HG03095 (cell line): ENCODE measurements at regions not wholly inside any gene's neighbourhood (a gene's known extent, or its start where the extent isn't known, plus 50 kb on each side); places are given as distances from the start of the nearest gene placed in this dataset.
A peak's percentile ranks its signal among the peaks of the same experiment; 100 is the strongest.

ENCODE experiments used
- ATAC-seq: cut with Tn5 transposase; IDR thresholded peaks from one replicate; pipeline ENCODE4 v1.9.1; 2021; ENCODE audit warnings: moderate library complexity; ENCODE audit not compliant: unreplicated experiment

DNA sequence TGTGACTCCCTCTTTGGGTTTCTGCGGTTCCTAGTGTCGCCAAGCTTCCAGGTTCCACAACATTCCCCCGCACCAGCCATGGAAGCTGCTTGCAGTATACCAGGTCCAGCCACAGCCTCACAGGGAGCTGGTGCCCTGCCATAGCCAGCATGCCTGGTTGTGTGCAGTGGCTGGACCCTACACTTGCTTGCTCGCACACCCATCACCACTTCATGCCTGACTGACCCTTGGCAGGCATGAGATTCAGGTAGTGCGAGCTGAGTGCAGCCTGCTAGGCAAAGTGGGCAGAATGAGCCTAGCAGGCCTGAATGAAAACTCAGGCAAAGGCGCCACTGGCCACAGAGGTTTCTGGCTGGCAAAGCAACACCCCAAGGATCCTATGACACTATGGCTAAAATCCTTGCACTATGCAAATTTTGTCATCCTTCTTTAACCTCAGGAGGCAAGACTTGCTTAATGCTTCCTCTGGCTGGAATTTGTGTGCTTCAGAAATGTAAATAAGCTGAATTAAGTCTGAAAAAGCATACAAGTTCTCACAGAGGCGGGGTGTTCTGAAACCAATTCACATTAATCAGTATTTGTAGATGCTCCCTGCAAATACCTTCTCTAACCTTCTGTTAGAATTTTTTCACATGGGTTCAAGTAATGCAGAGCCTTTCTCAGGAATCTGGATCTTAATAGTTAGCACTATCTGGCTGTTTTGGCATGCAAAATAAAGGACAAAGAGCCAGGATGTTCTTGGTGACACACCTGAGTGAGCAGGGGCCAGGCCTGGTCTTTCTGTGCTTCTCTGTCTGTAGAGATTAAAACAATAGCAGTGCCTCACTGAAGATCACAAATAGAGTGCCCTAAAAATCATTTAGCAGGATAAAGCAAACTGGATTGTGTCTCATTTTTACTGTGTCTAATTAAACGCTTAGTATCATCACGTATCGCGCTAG, 256.9 kb downstream of the GPATCH2 start:
- ATAC-seq, result no peak

DNA sequence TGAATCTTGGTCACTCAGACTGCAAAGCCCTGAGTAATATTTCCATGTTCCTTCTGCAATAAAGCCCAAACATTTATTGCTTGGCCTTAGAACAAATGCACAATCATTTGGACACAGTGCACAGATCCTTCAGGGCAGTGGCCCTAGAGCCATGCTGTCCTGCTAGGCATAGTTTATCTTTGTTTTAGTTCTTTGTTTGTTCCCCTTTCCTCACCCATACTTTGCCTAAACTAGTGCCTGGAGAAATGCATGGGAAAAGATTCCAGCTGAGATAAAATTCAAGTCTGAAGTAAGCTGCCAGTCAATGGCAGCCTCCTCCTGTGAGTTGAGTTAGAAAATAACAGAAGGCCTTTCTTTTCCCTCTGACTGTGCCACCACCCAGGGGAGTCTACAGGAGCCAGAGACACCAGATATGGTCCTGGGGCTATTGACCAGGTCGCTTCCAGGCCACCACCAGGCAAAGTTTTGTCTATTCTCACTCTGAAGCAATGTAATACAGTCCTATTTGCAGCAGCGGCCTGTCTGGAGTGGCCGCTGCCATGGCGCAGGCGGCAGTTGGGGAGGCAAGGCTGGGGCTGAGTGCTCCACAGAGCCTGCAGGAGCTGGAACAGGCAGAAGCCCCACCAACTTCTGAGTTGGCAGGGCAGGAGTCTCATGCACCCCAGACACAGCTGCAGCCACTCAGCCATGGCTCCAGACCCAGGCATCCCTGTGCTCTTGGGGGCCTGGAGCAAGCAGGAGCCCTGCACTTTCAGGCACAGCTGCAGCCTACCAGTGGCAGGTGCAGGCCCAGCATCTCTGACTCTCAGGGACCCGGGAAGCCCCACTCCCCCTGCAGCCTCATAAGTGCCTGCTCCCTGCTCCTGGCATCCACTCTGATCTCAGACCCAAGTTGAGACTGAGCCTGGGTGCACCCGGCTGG, 258.6 kb downstream of the GPATCH2 start:
- ATAC-seq, result no peak

DNA sequence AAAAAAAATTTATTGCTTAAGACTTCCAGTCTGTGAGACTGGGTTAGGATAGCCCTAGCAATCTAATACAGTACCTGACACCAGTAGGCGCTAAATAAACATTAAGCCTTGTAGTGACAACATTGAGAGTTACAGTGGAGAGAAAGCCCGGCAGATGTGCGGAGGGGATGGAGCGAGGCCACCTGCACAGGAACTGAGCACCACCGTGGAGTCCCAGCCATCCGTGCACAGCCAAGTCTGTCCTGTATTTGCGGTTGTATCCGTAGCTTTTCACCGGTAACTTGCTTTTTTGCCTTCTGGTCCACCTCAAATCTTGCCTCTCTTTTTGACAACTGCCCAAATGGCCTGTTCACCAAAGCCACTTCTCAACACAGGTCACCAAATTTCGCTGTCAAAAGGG, 260.1 kb downstream of the GPATCH2 start:
- ATAC-seq, result no peak

DNA sequence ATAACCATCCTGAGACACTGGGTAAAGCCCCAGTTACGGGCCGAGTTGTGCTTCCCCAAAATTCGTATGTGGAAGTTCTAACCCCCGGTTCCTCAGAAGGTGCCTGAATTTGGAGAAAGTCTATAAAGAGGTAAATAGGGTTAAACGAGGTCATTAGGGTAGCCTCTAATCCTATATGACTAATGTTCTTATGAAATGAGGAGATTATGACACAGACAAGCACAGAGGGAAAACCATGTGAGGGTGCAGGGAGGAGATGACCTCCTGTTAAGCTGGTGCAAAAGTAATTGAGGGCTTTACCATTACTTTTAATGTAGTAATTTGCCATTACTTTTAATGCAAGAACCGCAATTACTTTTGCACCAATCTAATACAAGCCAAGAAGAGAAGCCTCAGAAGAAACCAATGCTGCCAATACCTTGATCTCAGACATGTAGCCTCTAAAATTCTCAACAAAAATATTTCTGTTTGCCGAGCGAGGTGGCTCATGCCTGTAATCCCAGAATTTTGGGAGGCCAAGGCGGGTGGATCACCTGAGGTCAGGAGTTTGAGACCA, 260.8 kb downstream of the GPATCH2 start:
- peak; percentile 13 for ATAC-seq

DNA sequence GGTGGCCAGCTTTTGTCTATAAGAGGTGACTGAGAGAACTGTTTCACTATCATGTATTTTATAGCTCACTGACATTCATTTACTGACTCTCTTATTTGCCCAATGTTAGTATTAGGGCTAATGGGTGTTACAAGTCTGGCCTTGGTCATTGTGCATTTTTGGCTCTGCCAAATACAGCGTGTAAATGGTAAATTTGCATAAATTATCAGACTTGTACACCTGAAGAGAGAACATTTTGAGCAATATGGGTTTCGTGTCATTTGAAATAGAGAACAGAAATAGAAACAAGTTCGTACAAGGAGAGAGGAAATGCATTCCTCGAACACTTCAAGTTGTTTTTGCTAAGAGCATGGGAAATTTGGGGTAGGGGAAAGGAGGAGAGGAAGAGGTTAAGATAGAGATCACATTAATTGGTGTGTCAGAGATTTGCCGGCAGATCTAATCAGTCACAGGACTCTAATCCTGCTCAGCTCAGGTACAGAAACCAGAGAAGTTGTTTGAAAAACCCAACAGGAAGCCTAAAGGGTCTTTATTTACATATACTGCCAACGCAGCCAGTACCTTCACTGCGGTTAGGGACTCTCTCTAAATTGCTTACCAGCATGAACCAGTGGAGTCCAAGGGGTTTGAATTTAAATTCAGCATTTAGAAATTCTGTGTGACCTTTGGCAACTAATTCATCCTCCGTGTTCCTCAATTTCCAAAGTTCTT, 261.5 kb downstream of the GPATCH2 start:
- ATAC-seq, result peak; percentile 91

DNA sequence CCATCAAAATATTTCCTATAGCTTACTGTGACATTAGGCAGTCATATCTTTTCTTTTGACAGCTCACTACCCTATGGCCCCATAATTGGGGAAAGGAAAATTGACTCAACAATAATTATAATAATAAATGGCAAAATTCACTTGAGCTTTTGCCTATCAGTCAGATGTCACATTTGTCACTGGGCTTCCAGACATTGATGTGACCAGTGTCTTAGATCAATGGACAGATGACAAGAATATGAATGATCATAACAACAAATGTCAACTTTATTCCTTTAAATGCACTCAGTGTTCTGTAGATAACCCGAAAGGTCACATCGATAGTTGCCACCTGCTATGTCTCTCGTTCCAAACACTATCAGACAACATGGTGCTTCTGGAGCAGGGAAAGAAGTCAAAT, 266.7 kb downstream of the GPATCH2 start:
- ATAC-seq, result no peak

DNA sequence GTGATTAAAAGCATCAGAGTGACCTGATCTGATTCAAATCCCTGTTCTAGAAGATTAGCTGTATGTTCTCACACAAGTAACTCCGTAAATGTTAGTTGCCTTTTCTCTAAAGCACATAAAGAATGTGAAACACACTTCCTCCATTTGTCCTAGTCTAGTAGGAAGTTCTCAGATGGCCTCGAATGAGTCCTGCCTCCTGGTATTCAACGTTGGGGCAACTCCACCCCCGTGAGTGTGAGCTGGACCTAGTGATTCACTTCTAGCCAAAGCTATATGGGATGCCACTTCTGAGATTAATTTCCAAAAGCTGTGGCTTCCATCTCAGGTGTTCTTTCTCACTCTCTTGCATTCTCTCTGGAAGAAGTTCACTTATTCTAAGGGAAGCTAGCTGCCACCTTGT, 267.6 kb downstream of the GPATCH2 start:
- no peak for ATAC-seq

DNA sequence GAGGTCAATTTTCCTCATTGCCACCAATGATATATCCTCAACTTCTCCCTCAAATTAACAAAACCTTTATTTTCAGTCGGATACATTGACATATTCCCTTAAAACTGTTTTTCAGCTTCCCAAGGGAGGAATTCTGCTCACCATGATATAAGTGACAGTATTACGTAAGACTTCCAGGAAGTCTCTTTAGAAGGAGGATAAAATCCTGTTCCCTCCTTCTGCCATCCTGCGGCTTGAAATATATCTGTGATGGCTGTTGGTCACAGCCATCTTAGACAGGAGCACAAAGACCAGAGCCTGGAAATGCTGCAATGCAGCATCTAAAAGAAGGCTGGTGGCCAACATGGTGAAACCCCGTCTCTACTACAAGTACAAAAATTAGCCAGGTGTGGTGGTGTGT, 270.4 kb downstream of the GPATCH2 start:
- no peak for ATAC-seq

DNA sequence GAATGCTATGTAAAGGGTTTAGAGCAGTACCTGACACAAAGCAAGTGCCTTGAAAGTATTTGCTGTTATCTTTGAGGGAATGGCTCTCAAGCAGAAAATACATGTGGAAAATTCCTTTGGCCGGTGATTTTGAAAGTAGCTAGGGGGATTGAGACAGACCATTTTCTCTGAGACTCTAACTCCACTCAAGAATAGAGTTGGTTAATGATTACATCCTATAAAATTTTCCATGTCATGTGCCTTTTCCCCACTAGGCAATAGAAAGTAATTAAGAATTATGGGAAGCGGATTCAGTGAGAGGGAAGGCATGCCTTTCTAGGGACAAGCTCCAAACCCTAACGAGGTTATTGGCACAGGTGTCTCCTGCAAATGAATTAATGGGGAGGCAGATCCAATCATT, 276.0 kb downstream of the GPATCH2 start:
- ATAC-seq, result no peak

DNA sequence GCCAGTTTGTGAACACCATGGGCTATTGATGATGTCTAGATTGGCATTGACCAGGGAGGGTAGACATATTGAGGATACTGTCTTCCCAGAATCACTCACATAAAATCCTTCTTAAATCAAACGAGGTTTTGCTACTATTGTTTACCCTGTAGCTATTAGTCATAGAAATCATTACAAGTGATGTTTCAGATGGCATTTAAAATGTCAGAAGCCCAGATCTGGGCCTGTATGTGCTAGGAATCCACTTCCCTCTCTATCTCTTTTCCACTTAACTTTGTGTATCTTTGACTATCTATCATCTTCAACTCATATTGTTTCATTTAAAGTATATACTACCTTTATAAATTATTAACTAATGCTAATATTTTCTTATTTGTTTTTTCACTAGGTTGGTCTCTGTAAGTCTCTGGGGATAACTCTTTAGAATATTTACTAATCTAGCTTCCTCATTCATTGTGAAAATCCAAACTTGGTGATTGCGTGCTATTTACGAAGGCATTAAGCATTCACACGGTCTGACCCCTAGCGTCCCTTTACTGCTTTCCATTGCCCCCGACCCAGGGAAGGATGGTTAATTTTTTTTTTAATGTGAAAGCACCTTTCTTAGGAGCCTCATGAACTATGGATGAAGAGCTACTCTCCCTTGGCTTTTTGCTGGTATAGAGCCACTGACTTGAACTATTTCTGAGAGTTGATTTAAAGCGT, 281.8 kb downstream of the GPATCH2 start:
- ATAC-seq, result no peak

DNA sequence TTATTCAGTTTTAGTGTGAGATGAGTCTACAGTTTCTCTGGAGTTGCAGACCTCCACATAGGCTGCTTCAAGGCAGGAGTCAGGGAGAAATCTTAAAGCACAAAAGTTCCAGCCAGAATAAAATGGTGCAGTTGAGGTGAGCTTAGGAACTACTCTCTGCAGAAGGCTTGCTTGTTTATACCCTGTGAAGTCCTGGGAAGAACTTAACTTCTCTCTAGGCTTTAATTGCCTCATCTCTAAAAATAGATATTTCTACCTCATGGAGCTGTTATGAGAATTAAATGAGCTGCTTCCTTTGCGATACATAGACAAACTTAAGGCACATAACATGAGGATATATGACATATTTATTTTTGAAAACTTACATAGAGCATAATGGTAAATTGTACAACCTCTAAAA, 286.2 kb downstream of the GPATCH2 start:
- ATAC-seq, result no peak

DNA sequence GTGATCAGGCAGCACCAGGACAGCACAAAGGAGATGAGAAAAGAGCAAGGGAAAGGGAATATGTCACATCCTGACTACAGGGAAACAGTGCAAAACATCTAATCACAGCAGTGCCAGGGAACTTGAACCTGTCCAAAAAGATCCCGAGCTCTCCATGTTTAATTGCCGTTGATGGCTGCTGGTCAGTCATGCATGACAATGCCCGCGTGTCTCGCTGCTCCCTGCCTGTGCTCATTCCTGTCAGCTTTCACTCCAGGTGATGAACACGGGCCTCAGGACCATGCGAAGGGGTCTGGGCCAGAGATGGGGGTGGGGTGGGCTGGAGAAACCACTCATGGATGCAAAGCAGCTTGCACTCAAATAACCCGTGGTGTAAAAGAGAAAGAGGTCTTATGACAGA, 287.0 kb downstream of the GPATCH2 start:
- ATAC-seq, result no peak

DNA sequence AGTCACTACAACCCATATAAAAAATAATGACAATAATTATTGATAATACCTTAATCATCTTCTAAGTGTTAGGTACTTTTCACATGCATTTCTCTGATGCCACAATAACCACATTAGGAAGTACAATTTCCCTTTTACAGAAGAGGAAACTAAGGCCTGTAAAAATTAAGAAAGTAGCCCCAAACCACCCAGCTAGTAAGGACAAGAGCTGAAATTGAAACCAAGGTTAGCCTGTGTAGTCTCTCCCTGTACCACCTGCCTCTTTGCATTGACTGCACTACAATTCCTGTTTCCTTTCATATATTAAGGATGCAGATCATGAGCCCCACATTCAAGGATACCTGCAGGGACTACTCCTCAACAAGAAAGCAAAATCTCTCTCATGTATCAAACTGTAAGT, 288.8 kb downstream of the GPATCH2 start:
- ATAC-seq, result no peak

DNA sequence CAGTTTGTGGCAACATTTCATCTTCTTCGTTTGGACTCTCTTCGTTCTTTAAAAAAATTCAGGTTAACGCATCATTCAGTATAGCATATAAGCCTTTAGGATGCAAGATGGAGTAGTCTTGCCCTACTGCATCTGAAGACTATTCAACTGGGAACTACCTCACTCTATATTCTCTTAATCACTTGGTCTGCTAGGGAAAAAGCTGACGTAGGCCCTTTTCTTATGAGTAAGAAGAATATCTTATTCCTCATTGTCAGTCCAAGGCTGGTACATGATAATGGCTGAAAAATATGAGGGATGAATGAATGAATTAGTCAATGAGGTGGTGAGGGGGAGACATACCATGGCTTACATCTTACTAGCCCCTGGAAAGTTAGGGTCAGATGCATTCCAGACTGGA, 294.2 kb downstream of the GPATCH2 start:
- ATAC-seq, result no peak

DNA sequence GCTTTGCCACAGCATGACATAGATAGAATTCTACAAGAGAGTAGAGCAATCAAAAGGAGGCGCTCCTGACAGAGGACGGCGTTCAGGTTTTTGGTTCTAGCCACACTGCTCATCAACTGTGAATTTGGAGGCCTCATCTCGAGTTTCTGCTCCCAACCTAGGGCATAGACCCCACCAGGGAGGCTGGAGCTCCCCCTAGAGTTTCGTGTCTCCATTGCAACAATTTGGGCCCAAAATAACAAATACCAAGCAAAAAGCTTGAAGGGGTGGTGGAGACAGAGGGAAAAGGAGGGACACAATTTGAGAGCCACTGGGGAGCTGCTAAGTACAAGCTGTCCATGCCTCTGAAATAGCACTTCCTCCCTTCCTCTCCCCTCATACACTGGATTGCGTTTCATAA, 297.0 kb downstream of the GPATCH2 start:
- ATAC-seq, result peak; percentile 72

DNA sequence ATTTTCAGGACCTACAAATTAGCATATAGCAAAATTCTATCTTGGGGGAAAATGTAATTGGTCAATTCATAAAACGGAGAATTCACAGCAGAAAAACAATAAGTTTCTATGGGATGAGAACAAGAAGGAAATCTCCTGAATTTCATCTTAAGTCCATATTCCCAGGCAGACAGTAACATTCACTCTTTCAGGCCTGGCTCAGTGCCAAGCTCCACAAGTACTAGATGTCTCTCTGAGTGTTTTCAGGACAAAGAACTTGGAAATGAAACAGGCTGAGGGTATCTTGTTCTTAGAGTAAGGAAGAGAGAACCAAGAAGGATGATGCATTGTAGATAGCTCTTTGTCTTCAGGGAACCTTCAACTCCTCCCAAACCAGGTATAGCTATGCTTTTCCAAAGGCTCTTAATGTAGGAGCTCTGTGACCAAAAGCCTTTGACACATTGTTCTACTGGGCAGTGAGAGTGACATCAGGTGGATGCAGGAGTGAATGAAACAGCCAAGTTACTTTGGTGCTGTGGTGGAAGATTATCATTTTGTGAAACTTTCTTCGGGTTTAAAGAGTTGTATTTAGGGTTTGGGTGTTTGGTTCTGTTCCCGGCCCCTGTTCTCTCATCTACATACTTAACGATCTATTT, 298.3 kb downstream of the GPATCH2 start:
- ATAC-seq, result no peak

DNA sequence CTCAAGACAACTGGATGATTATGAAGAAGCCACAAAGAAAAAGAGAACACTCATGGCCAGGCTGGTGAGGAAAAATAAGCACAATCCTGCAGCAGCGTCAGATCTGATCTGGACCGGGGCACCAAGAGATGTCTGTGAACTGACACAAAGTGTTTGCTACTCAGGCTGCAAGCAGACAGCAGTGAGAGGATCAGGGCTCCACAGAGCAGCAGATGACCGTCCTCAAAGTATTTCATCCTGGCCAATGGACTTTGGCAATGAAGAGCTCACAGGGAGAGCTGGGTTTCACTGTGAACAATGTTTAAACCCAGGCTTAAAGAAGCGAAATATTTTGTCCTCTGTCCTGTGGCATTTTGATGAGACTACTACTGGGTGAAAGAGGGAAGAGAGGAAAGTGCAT, 299.2 kb downstream of the GPATCH2 start:
- no peak for ATAC-seq

DNA sequence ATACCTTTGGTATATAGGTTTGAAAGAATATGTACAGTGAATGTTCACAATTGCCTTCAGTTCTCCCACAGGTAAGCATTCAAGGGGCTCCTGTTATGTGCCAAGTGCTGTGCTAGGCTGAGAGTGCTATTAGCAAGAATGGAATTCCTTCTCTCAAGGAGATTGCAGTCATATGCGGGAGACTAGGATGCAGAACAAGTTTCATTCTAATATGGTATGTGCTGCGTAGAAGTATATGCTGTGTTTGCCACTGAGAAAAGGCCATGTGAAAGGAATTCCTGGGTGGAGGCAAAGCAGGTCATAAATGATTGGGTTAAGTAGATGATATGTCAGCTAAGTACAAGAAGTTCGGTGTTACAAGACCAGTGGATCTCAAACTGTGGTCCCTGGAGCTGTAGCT, 303.0 kb downstream of the GPATCH2 start:
- no peak for ATAC-seq

DNA sequence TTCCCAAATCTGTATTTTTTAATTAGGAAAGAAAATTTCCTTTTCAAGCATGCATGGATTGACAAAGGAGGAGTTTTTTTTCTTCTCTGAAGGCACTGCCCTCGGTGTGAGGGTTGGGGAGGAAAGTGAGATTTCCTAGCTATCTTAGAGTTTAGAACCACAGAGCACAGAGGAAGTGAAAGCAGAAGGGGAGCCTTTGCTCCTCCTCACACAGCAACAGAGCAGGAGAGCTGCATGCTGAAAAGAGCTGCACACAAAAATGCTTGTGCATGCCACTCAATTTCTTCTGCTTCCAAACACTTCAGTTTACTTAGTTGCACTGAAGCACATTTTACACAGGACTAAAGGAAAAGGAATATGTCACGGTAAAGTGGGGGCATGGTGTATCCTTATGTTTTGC, 308.1 kb downstream of the GPATCH2 start:
- ATAC-seq, result peak; percentile 100

DNA sequence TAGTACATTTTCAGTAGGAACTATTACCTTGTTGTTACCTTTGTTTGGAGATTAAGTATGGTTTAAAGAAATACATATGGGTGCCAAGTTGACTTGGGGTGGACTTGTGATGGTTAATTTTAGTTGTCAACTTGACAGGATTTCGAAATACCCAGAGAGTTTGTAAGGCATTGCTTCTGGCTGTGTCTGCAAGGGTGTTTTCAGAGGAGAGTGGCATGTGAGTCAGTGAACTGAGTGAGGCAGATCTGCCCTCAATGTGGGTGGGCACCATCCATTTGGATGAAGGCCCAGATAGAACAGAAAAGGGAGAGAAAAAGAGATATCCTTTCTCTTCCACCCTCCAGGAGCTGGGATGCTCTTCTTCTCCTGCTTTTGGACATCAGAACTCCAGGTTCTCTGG, 315.5 kb downstream of the GPATCH2 start:
- ATAC-seq, result no peak
